SK-N-MC (cell line): ENCODE measurements at regions not wholly inside any gene's neighbourhood (a gene's known extent, or its start where the extent isn't known, plus 50 kb on each side); places are given as distances from the start of the nearest gene placed in this dataset.

Experiments
- DNase-seq: peaks from one replicate; pipeline ENCODE4 v3.0.0-alpha.2; 2011; ENCODE audit warnings: low read depth, low spot score
- H3K27ac ChIP-seq: fragments of 200-600 bp; sonication (generic); 2 replicates; pipeline ENCODE4 v1.5.1; 2016; ENCODE audit warnings: mixed run types
- H3K36me3 ChIP-seq: fragments of 200-600 bp; sonication (generic); 2 replicates; pipeline ENCODE4 v1.6.1; 2017; ENCODE audit warnings: antibody characterized with exemption, low read length, mixed read lengths; ENCODE audit not compliant: insufficient read depth
- H3K4me3 ChIP-seq: fragments of 200-600 bp; sonication (generic); 2 replicates; pipeline ENCODE4 v1.5.1; 2016
- H3K9ac ChIP-seq: fragments of 200-600 bp; sonication (generic); 2 replicates; pipeline ENCODE4 v1.8.0; 2017; ENCODE audit warnings: mixed run types, mixed read lengths; ENCODE audit not compliant: insufficient read length
- H3K9me3 ChIP-seq: fragments of 200-600 bp; sonication (generic); 2 replicates; pipeline ENCODE4 v1.6.1; 2017; ENCODE audit warnings: low read depth, mild to moderate bottlenecking, antibody characterized with exemption, low read length, moderate library complexity, mixed read lengths
- EZH2 ChIP-seq: fragments of 200-600 bp; sonication (generic); IDR thresholded peaks from one replicate; pipeline ENCODE4 v1.6.1; 2017; ENCODE audit warnings: antibody characterized with exemption
- FOXP2 ChIP-seq: optimal IDR thresholded peaks from 2 replicates; pipeline ENCODE3; 2011; ENCODE audit warnings: mild to moderate bottlenecking, moderate library complexity; ENCODE audit not compliant: insufficient read depth; ENCODE audit errors: extremely low read length, control extremely low read depth
- POLR2AphosphoS5 ChIP-seq: IDR thresholded peaks from 2 replicates; pipeline ENCODE4 v1.6.1; 2012; ENCODE audit warnings: mild to moderate bottlenecking, low read depth, low read length, borderline replicate concordance

DNA sequence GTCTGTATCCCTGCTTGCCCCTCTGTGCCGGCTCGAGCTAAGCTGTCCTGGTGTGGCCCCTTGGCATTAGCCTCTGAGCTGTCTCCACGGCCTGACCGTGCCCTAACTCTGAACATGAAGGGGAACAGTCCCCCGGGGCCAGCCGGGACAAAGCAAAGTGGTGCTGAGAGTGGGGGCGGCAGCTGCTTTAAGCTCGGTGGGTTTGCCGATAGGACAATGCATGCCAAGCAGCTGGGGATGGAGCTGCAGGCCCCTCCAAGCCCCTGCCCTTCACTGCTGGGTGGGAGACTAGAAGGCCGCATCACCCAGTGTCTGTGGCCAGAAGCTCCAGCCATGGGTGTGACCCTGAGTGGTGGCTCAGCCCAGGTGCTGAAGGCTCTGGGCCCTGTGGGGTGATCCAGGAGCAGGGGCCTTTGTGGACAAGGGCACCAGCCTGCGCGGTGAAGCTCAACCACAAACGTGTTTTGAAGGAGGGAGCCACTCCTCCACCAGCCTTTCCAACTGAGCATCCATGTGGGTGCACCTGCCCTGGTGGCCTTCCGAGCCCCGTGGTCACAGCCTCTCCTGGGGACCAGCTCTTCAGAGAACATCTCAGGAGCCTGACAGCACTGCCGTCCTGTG is 242.5 kb downstream of the ERMARD start:
- Histone ChIP-seq H3K9ac (no peak overlapping the region), H3K4me3 (no peak overlapping the region), H3K27ac (no peak overlapping the region), H3K36me3 (no peaks in the 10 kb centered on the region), H3K9me3 (no peaks in the 10 kb centered on the region)
- TF ChIP-seq POLR2AphosphoS5: no peak
- TF ChIP-seq FOXP2: no peak
- TF ChIP-seq EZH2: no peak
- DNase-seq: no peak

DNA sequence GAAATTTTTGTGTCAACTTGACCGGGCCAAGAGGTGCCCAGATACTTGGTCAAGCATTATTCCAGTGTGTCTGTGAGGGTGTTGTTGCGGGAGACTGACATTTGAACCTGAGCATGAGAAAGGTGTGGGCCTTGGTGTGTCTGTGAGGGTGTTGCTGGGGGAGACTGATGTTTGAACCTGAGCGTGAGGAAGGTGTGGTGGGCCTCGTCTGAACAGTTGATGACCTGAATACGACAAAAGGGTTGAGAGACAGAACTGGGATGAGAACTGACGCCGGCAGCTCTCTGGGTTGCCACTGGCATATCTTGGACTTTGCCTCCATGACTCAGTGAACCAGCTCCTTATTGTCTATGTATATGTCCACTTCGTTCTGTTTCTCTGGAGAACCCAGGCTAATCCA is 240.5 kb downstream of the ERMARD start:
- DNase-seq: no peak
- no peaks in the 10 kb centered on the region for H3K36me3 ChIP-seq
- no peak overlapping the region for H3K9ac ChIP-seq
- H3K9me3 ChIP-seq: no peaks in the 10 kb centered on the region
- no peak overlapping the region for H3K27ac ChIP-seq
- TF ChIP-seq POLR2AphosphoS5 (no peak), EZH2 (no peak), FOXP2 (no peak)
- no peak overlapping the region for H3K4me3 ChIP-seq

DNA sequence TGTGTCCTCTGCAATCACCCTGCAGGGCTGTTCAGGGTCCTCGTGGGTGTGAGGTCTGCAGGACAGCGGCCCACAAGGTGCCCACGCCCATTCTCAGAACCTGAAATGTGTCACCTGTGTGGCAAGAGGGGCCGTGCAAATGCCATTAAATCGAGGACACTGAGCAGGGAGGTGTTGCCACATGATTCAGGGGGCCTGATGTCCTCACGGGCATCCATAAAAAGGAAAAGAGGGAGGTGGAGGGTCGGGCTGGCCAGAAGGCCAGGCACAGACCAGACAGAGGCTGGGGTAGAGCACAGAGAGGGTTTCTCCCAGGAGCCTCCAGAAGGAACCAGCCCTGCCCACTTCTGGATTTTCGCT is 239.6 kb downstream of the ERMARD start:
- no peak for DNase-seq
- H3K27ac ChIP-seq: no peak overlapping the region
- no peaks in the 10 kb centered on the region for H3K36me3 ChIP-seq
- no peak overlapping the region for H3K4me3 ChIP-seq
- H3K9me3 ChIP-seq: no peaks in the 10 kb centered on the region
- no peak for TF ChIP-seq POLR2AphosphoS5
- H3K9ac ChIP-seq: no peak overlapping the region

DNA sequence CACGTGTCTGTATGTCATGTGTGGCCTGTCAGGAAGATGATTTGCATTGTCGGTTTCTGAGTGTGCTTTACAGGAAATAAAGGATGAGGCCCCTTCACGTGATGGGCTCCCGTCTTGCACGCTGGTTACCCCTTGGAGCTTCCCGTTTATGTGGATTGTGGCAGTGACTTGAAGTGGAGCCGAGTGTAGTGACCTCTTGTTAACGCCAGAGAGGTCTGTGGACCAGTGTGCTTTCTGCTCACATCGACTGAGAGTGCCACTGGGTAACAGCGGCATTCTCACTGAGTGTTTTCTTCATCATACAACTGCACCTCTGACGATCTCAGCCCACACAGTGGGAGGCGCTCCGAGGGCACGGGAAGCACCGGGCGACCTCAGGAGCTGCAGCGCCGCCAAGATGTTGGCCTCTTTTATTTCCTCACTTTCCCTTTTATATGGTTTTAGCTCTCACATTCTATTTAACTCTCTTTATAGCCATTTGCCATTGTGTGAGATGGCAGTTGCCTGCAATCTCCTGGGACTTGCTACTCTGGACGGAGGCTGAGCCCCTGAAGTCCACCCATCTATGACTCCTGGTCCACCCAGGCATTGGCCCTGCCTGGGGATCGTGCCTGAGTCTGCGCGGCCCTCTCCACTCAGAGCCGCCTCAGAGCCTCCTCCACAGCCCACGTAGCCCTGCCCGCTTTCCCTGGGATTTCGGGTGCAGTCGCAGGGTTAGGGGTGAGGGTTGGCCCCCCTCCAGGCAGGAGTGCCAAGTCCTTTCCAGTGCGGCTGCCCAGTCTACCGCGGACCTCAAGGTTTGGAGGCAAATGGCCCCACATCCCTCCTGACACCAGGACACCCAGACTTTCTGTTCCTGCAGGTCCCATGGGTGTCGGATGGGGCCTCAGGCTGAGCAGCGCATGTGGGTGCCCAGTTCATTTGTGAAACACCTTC is 238.9 kb downstream of the ERMARD start:
- Histone ChIP-seq H3K27ac (no peak overlapping the region), H3K9ac (no peak overlapping the region), H3K4me3 (no peak overlapping the region)

DNA sequence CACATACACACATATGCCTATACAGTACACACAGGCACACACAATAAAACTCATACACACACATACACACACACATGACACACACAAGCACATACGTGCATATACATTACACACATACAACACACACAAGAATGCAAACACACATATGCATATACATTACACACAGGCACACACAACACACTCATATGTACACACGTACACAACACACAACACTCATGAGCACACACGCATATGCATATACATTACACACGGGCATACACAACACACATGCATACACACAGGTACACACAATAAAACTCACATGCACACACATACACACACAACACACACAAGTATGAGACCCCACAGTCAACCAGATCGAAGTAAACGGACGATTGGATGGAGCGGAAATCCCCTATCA is 238.2 kb downstream of the ERMARD start:
- no peak overlapping the region for H3K9ac ChIP-seq

More for the DNA sequence above, 238.9 kb downstream of the ERMARD start:
- no peak for TF ChIP-seq EZH2
- no peak for TF ChIP-seq POLR2AphosphoS5
- TF ChIP-seq FOXP2: no peak
- no peak for DNase-seq
- Histone ChIP-seq H3K36me3 (no peaks in the 10 kb centered on the region), H3K9me3 (no peaks in the 10 kb centered on the region)

DNA sequence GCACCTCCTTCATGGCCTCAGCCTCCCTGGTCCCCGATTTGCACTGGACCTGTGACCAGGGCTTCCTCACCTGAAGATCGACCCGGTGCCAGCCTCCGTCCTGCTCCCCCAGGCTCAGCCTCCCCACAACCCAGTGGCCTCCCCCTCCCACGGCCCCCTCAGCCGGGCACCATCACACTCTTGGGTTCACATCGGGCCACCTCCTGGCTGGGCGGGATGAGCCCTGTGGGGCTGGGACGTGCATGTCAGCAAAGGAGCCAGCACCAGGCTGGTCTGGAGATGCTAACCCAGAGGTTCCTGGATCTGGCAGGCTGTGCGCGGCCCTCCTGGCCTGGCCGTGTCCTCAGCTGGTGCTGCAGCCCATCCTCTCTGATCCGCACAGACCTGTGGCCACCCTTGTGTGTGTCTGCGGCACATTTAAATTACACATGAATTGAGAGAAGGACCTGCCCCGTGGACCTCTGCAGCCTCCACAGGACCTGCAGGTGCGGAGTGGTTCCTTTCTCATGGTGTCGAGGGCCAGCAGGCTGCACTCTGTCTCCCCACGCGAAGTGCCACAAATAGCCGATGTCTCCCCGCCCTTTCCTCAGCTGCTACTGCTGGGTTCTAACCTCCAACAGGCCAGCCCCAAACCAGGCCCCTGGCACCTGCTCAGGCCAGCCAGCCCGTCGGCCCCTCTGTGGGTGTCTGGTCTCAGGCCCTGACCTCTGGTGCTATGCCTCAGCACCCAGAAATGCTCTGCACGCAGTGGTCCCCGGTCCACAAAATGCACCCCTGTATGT is 237.5 kb downstream of the ERMARD start:
- H3K36me3 ChIP-seq: no peaks in the 10 kb centered on the region
- TF ChIP-seq FOXP2 (no peak), EZH2 (no peak), POLR2AphosphoS5 (no peak)
- no peak for DNase-seq
- no peak overlapping the region for H3K4me3 ChIP-seq
- H3K27ac ChIP-seq: no peak overlapping the region
- no peaks in the 10 kb centered on the region for H3K9me3 ChIP-seq
- no peak overlapping the region for H3K9ac ChIP-seq

More for the DNA sequence above, 238.2 kb downstream of the ERMARD start:
- Histone ChIP-seq H3K9me3 (no peaks in the 10 kb centered on the region), H3K36me3 (no peaks in the 10 kb centered on the region), H3K27ac (no peak overlapping the region), H3K4me3 (no peak overlapping the region)
- TF ChIP-seq EZH2: no peak
- TF ChIP-seq POLR2AphosphoS5: no peak
- TF ChIP-seq FOXP2: no peak
- no peak for DNase-seq

DNA sequence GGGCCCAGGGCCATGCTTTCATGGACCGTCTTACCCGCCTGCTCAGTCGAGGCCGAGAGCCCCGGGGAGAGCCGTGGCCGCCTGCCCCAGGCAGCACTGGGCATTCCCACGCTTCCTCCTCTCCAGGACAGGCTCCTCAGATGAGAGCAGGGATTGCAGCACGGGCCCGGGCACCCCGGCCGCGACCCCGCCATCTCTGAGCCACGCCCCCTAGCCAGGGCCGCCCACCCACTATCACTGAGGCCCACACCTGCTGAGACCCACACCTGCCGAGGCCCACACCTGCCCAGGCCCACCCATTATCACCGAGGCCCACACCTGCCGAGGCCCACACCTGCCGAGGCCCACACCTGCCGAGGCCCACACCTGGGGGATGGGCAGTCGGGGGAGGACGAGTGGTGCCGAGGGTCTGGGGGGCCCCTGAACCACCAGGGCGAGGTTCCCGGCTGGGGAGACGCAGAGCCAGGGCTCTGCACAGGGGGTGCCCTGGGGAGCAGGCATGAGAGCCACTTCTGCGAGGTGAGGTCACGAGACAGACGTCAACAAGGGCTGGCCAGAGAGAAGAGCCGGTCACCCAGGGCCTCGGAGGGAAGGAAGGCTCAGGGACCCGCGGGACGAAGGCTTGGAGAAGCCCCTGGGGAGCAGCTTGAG is 235.6 kb downstream of the ERMARD start:
- Histone ChIP-seq H3K27ac (no peak overlapping the region), H3K9me3 (no peaks in the 10 kb centered on the region), H3K36me3 (no peaks in the 10 kb centered on the region), H3K9ac (no peak overlapping the region), H3K4me3 (no peak overlapping the region)
- no peak for TF ChIP-seq POLR2AphosphoS5
- no peak for TF ChIP-seq FOXP2
- TF ChIP-seq EZH2: no peak
- no peak for DNase-seq
